RWPE2 (cell line): ENCODE measurements at regions not wholly inside any gene's neighbourhood (a gene's known extent, or its start where the extent isn't known, plus 50 kb on each side); places are given as distances from the start of the nearest gene placed in this dataset.

Source experiments
- ATAC-seq: fragments of 200-7000 bp; cut with Tn5 transposase; 3 replicates; pipeline ENCODE4 v1.9.1; 2021; ENCODE audit warnings: low read depth
- DNase-seq: peaks from one replicate; pipeline ENCODE4 v3.0.0-alpha.2; 2020; ENCODE audit warnings: low spot score
- H3K27ac ChIP-seq: fragments of 450-650 bp; 2 replicates; pipeline ENCODE4 v1.5.1; 2017; ENCODE audit warnings: mild to moderate bottlenecking; ENCODE audit not compliant: poor library complexity, severe bottlenecking
- H3K27me3 ChIP-seq: fragments of 250-450 bp; sonication (Bioruptor Pico); 2 replicates; pipeline ENCODE4 v1.5.1; 2021; ENCODE audit warnings: mild to moderate bottlenecking, moderate library complexity; ENCODE audit not compliant: insufficient read depth, poor library complexity, severe bottlenecking
- H3K36me3 ChIP-seq: fragments of 250-450 bp; sonication (Bioruptor Pico); 2 replicates; pipeline ENCODE4 v1.5.1; 2020; ENCODE audit warnings: low read depth, mild to moderate bottlenecking, moderate library complexity
- H3K4me1 ChIP-seq: fragments of 250-450 bp; sonication (Bioruptor Pico); 2 replicates; pipeline ENCODE4 v1.5.1; 2021; ENCODE audit warnings: mild to moderate bottlenecking, moderate library complexity; ENCODE audit not compliant: insufficient read depth, poor library complexity, severe bottlenecking
- H3K4me3 ChIP-seq: fragments of 250-450 bp; sonication (Bioruptor Pico); 2 replicates; pipeline ENCODE4 v1.5.1; 2021; ENCODE audit warnings: mild to moderate bottlenecking, moderate library complexity; ENCODE audit not compliant: severe bottlenecking
- H3K9me3 ChIP-seq: fragments of 250-450 bp; sonication (Bioruptor Pico); 2 replicates; pipeline ENCODE4 v1.5.1; 2021; ENCODE audit warnings: mild to moderate bottlenecking, moderate library complexity; ENCODE audit not compliant: severe bottlenecking
- TF ChIP-seq, protein P1 (sequence below): fragments of 450-650 bp; IDR thresholded peaks from one replicate; pipeline ENCODE4 v1.5.1; 2017; ENCODE audit warnings: mild to moderate bottlenecking, moderate library complexity; ENCODE audit not compliant: poor library complexity, severe bottlenecking

DNA sequence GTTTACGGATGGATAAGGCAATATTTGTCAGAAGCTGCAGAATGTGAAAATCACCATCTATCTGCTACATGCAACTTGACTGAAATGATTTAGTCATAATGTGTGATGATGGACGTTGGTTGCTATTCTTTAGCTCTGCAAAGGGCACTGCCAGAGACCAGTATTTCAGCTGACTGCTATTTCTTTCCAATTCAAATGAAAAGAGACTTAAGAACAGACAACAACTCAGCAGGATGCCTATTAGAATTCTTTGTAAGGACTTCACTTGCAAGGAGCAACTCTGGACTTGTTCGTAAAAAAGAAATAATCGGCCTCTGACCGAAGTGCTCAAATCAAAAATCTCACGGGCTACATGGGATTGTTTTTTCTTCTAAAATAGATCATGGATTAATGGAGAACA is 262.7 kb downstream of the DHX15 start:
- DNase-seq (no peak), ATAC-seq (peak; percentile 37; the same call in 2 of the 3 replicates)
- H3K27ac ChIP-seq: peak overlapping the region; percentile 55
- no peaks in the 10 kb centered on the region for H3K9me3 ChIP-seq
- H3K36me3 ChIP-seq: no peaks in the 10 kb centered on the region
- TF ChIP-seq, protein P1, sequence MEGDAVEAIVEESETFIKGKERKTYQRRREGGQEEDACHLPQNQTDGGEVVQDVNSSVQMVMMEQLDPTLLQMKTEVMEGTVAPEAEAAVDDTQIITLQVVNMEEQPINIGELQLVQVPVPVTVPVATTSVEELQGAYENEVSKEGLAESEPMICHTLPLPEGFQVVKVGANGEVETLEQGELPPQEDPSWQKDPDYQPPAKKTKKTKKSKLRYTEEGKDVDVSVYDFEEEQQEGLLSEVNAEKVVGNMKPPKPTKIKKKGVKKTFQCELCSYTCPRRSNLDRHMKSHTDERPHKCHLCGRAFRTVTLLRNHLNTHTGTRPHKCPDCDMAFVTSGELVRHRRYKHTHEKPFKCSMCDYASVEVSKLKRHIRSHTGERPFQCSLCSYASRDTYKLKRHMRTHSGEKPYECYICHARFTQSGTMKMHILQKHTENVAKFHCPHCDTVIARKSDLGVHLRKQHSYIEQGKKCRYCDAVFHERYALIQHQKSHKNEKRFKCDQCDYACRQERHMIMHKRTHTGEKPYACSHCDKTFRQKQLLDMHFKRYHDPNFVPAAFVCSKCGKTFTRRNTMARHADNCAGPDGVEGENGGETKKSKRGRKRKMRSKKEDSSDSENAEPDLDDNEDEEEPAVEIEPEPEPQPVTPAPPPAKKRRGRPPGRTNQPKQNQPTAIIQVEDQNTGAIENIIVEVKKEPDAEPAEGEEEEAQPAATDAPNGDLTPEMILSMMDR: no peak
- H3K27me3 ChIP-seq: no peaks in the 10 kb centered on the region
- H3K4me3 ChIP-seq: no peak overlapping the region
- H3K4me1 ChIP-seq: peaks cover 29% of the 10 kb centered on the region

DNA sequence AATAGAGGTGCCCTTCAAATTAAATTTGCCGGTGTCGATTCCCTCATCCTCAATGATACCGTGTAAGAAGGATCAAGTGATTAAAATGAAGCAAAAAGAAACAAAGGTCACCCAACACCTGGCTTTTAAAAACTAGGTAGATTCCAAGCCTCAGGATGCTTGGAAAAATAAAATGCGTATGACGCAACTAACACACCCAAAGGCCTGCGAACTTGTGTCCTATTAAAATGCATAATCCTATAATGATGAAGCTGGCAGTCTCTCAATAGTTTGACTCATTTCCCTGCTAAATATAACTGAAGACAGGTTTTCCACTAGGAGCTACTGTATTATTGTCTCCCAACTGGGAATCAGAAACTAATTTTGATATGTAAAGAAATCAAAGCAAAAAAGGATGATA is 263.2 kb downstream of the DHX15 start:
- Histone ChIP-seq H3K9me3 (no peaks in the 10 kb centered on the region), H3K4me1 (peaks cover 29% of the 10 kb centered on the region), H3K27ac (peak overlapping the region; percentile 55), H3K27me3 (no peaks in the 10 kb centered on the region), H3K36me3 (no peaks in the 10 kb centered on the region), H3K4me3 (no peak overlapping the region)
- no peak for DNase-seq
- ATAC-seq: peak; percentile 95
- TF ChIP-seq, protein P1: no peak

DNA sequence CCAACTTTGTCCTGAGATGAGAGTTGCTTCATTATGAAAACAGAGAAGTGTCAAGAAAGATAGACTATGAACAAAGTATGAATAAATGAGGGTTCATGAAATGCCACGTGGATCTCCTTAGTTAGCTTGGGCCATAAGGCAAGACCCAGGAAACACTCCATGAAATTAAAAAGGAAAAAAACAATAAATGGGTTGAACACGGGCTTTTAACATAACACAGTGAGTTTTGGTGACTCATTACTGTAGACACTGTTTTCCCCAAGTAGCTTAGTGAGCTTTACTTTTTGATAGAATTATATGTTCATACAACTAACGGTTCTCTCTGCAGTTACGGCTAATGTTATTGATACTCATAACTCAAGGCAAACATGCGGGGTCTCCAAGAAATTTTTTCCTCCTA is 265.0 kb downstream of the DHX15 start:
- TF ChIP-seq, protein P1: no peak
- no peaks in the 10 kb centered on the region for H3K9me3 ChIP-seq
- H3K27me3 ChIP-seq: no peaks in the 10 kb centered on the region
- no peaks in the 10 kb centered on the region for H3K36me3 ChIP-seq
- H3K4me1 ChIP-seq: peaks cover 29% of the 10 kb centered on the region
- DNase-seq (no peak), ATAC-seq (no peak)
- no peak overlapping the region for H3K27ac ChIP-seq
- H3K4me3 ChIP-seq: no peak overlapping the region

DNA sequence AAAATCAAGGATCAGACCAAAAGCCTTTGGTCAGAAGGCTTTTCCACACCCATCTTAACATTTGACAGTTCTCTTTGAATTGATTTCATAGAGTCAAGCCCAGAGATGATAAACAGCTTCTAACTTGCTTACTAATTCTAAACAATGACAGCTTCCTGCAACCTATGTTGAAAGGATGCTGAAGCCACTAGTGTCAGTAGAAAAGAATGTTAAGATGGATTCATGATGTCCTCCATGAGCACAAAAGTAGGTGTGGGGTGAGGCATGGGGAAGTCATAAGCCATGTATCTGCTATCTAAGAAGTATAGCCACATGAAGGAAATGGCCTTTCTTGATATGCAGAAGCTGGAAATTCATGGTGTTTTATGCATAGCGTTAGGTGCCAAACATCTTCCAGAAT is 269.3 kb downstream of the DHX15 start:
- no peaks in the 10 kb centered on the region for H3K9me3 ChIP-seq
- H3K4me1 ChIP-seq: no peaks in the 10 kb centered on the region
- no peak overlapping the region for H3K27ac ChIP-seq
- DNase-seq (no peak), ATAC-seq (peak; percentile 25; the same call in 1 of the 3 replicates)
- no peak overlapping the region for H3K4me3 ChIP-seq
- no peaks in the 10 kb centered on the region for H3K36me3 ChIP-seq
- H3K27me3 ChIP-seq: no peaks in the 10 kb centered on the region
- TF ChIP-seq, protein P1: no peak

DNA sequence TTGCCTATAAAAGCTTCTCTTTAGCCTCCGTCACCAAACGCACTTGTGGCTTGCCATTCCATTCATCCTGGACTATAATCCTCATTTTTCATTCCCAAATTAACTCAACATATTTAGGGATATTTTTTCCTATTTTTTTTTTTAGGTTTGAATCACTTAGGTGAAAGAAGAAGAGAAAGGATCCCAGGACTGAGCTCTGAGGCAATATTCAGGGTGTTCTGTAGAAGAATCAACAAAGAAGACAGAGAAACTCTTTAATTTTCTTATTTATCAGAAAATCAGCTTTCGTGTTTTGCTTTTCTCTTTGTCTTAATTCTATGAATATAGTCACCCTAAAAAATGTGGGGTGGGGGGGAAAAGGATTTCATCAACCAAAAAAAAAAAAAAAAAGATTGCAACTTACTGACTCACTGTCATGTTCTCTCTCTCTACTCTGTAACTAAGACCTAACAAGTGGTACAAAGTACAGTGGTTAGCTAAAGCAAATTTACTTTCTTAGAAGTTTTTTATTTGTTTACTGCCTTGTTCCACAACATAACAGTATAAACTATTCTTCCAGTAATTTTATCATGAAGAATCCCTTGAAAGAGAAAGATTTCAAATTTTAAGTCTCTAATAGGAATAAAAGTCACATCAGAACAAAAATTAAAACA is 272.0 kb downstream of the DHX15 start:
- H3K4me1 ChIP-seq: no peaks in the 10 kb centered on the region
- TF ChIP-seq, protein P1: no peak
- DNase-seq (no peak), ATAC-seq (no peak)
- H3K27ac ChIP-seq: no peak overlapping the region
- no peaks in the 10 kb centered on the region for H3K27me3 ChIP-seq
- H3K4me3 ChIP-seq: no peak overlapping the region
- no peaks in the 10 kb centered on the region for H3K9me3 ChIP-seq
- no peaks in the 10 kb centered on the region for H3K36me3 ChIP-seq
